ENCODE measurements at regions not wholly inside any gene's neighbourhood (a gene's known extent, or its start where the extent isn't known, plus 50 kb on each side); places are given as distances from the start of the nearest gene placed in this dataset.

- TF ChIP-seq PKNOX1 (IDR thresholded peaks at IDR 0.05) (no peak), HDGF (IDR thresholded peaks at IDR 0.05; ENCODE audit: borderline replicate concordance) (no peak), L3MBTL2 (conservative IDR thresholded peaks at IDR 0.05) (no peak), ZNF384 (IDR thresholded peaks at IDR 0.05) (no peak), SP1 (IDR thresholded peaks at IDR 0.05) (no peak), SUZ12 (IDR thresholded peaks at IDR 0.05) (no peak), LEF1 (IDR thresholded peaks at IDR 0.05; ENCODE audit: borderline replicate concordance) (no peak), BHLHE40 (IDR thresholded peaks at IDR 0.05; ENCODE audit: borderline replicate concordance) (no peak), ARNT (IDR thresholded peaks at IDR 0.05) (no peak), FOXM1 (IDR thresholded peaks at IDR 0.05; ENCODE audit: borderline replicate concordance) (no peak), ELF4 (IDR thresholded peaks at IDR 0.05) (no peak), NFRKB (IDR thresholded peaks at IDR 0.05) (no peak)
Measured at GRCh38 chr9:124198331-124198730, 59.4 kb upstream of the NEK6 start.

Measured in HEK293T (cell line).